ENCODE measurements at regions not wholly inside any gene's neighbourhood (a gene's known extent, or its start where the extent isn't known, plus 50 kb on each side); places are given as distances from the start of the nearest gene placed in this dataset.

GRCh38 chr13:89407357-89407756, 1736.2 kb downstream of the SLITRK5 start:
- no peaks in the 10 kb centered on the region for H3K79me1 ChIP-seq (ENCODE audit: low read depth in 1 of 2, low read length in 2 of 2)
- dilution Hi-C loops (cut with HindIII; ENCODE audit: low sequenced_read_pairs, unreplicated experiment): no loop called here
- intact Hi-C loops (cut with micrococcal nuclease): no loop called here
- ATAC-seq (ENCODE audit: low read depth): no peak
- ChIA-PET CTCF (no interaction called here), POLR2A (ENCODE audit: unreplicated experiment) (no interaction called here)
- H3K9ac ChIP-seq (ENCODE audit: low read depth, low read length): no peak overlapping the region
- no peak overlapping the region for H3K18ac ChIP-seq (ENCODE audit: low read depth, low read length)
- H4K20me1 ChIP-seq (ENCODE audit: insufficient read depth, low read length): no peaks in the 10 kb centered on the region
- H2BK5ac ChIP-seq (ENCODE audit: low read depth, low read length, poor library complexity, severe bottlenecking): no peak overlapping the region
- no peak overlapping the region for H2BK20ac ChIP-seq (ENCODE audit: low read depth, low read length)
- no peak overlapping the region for H3K4ac ChIP-seq (ENCODE audit: low read depth, low read length)
- no peak overlapping the region for H2AK5ac ChIP-seq (ENCODE audit: low read depth, low read length)
- H3K4me2 ChIP-seq (ENCODE audit: low read depth, low read length): no peak overlapping the region
- H2AK9ac ChIP-seq (replicated peaks; ENCODE audit: low read depth, low read length, poor library complexity): no peak overlapping the region
- in situ Hi-C loops (cut with MboI; ENCODE audit: low sequenced_read_pairs): no loop called here
- no peaks in the 10 kb centered on the region for H3K36me3 ChIP-seq (ENCODE audit: control insufficient read depth, insufficient read depth, low read length)
- no peak overlapping the region for H4K5ac ChIP-seq (ENCODE audit: low read depth, low read length)
- WGBS, 2 experiments (ENCODE audit: extremely low coverage in 2 of 2, insufficient read length in 1 of 2): 60% methylated on average over 1 of the region's 4 CpGs; no CpG with 5 or more reads in 1 of the 2 experiments
- H3K4me1 ChIP-seq (ENCODE audit: control insufficient read depth, insufficient read depth, low read length): no peaks in the 10 kb centered on the region
- TF ChIP-seq MXI1 (IDR thresholded peaks at IDR 0.05; ENCODE audit: borderline replicate concordance, low read depth, low read length): no peak
- TF ChIP-seq FOS (IDR thresholded peaks at IDR 0.05; ENCODE audit: low read depth, low read length): no peak
- no peak for TF ChIP-seq CTCF (conservative IDR thresholded peaks at IDR 0.05; ENCODE audit: low read depth, low read length)
- TF ChIP-seq CHD1 (IDR thresholded peaks at IDR 0.05; ENCODE audit: low read depth, low read length): no peak
- no peak for TF ChIP-seq RAD21 (IDR thresholded peaks at IDR 0.05; ENCODE audit: low read length)
- no peak for TF ChIP-seq RCOR1 (IDR thresholded peaks at IDR 0.05; ENCODE audit: insufficient replicate concordance, low read length)
- no peak overlapping the region for H3K14ac ChIP-seq (replicated peaks; ENCODE audit: low read depth, low read length)
- no peak overlapping the region for H3K27ac ChIP-seq (ENCODE audit: insufficient read depth, low read length)
- no peak overlapping the region for H4K8ac ChIP-seq (ENCODE audit: low read depth in 2 of 2, low read length in 2 of 2)
- no peaks in the 10 kb centered on the region for H3K9me1 ChIP-seq (ENCODE audit: insufficient read depth, low read length)
- DNase-seq: no peak
- H3K9me3 ChIP-seq (ENCODE audit: control insufficient read depth, insufficient read depth, low read length): no peaks in the 10 kb centered on the region; the same call in 1 of the 2 replicates
- no peak overlapping the region for H2BK120ac ChIP-seq (ENCODE audit: low read depth, low read length)
- no peak overlapping the region for H2AFZ ChIP-seq (replicated peaks; ENCODE audit: low read length, poor library complexity)
- H3K56ac ChIP-seq (ENCODE audit: extremely low read depth, insufficient read depth, low read length): no peak overlapping the region
- no peak overlapping the region for H3K4me3 ChIP-seq (ENCODE audit: insufficient read depth, low read depth, low read length)
- no peak overlapping the region for H3K23ac ChIP-seq (ENCODE audit: low read depth, low read length)
- no peak overlapping the region for H2BK15ac ChIP-seq (ENCODE audit: low read depth, low read length)
- H3K27me3 ChIP-seq (ENCODE audit: control insufficient read depth, insufficient read depth, low read length): no peaks in the 10 kb centered on the region
- H4K91ac ChIP-seq (ENCODE audit: insufficient read depth, low read depth, low read length): no peak overlapping the region
- no TSS peak for BruUV-seq (replicated peaks)

Data from IMR-90 (cell line).